H9 (cell line): ENCODE measurements at regions not wholly inside any gene's neighbourhood (a gene's known extent, or its start where the extent isn't known, plus 50 kb on each side); places are given as distances from the start of the nearest gene placed in this dataset.

Experiments used
- DNase-seq: peaks from one replicate; pipeline ENCODE4 v3.0.0-alpha.2; 2017
- H2AFZ ChIP-seq: one replicate; pipeline ENCODE4 v1.6.1; 2013; ENCODE audit warnings: mild to moderate bottlenecking, low read length, control low read depth, moderate library complexity
- H2AK5ac ChIP-seq: 2 replicates; pipeline ENCODE4 v1.6.1; 2013; ENCODE audit warnings: low read length, control low read depth, mixed read lengths; ENCODE audit not compliant: insufficient read length
- H2BK120ac ChIP-seq: one replicate; pipeline ENCODE4 v1.6.1; 2013; ENCODE audit warnings: low read depth, mild to moderate bottlenecking, low read length, control low read depth, inconsistent platforms; ENCODE audit not compliant: poor library complexity, severe bottlenecking
- H2BK12ac ChIP-seq: 2 replicates; pipeline ENCODE4 v1.6.1; 2013; ENCODE audit warnings: low read length, control low read depth, mixed read lengths, low read depth; ENCODE audit not compliant: insufficient read length
- H2BK15ac ChIP-seq: 2 replicates; pipeline ENCODE4 v1.6.1; 2013; ENCODE audit warnings: low read depth, low read length, control low read depth
- H2BK20ac ChIP-seq: one replicate; pipeline ENCODE4 v1.6.1; 2013; ENCODE audit warnings: low read depth, mild to moderate bottlenecking, low read length, control low read depth, inconsistent platforms; ENCODE audit not compliant: poor library complexity, severe bottlenecking
- H2BK5ac ChIP-seq: 2 replicates; pipeline ENCODE4 v1.6.1; 2013; ENCODE audit warnings: low read length, control low read depth, mixed read lengths; ENCODE audit not compliant: insufficient read length
- H3K14ac ChIP-seq: 2 replicates; pipeline ENCODE4 v1.6.1; 2013; ENCODE audit warnings: low read length, control low read depth; ENCODE audit not compliant: insufficient read depth
- H3K18ac ChIP-seq: 2 replicates; pipeline ENCODE4 v1.6.1; 2013; ENCODE audit warnings: low read depth, mild to moderate bottlenecking, mixed read lengths, low read length, control low read depth; ENCODE audit not compliant: insufficient read length
- H3K23ac ChIP-seq: 2 replicates; pipeline ENCODE4 v1.6.1; 2013; ENCODE audit warnings: low read length, control low read depth, mixed read lengths, low read depth; ENCODE audit not compliant: insufficient read length
- H3K23me2 ChIP-seq: 2 replicates; pipeline ENCODE4 v1.6.1; 2013; ENCODE audit warnings: low read depth, mild to moderate bottlenecking, mixed read lengths, low read length, control low read depth; ENCODE audit not compliant: insufficient read length, poor library complexity, severe bottlenecking
- H3K27ac ChIP-seq: 2 replicates; pipeline ENCODE4 v1.5.1; 2013; ENCODE audit warnings: low read length, control low read depth, mixed read lengths, low read depth; ENCODE audit not compliant: insufficient read length
- H3K27me3 ChIP-seq: 2 replicates; pipeline ENCODE4 v1.6.1; 2013; ENCODE audit warnings: low read length, control low read depth, inconsistent platforms; ENCODE audit not compliant: insufficient read depth
- H3K4ac ChIP-seq: 2 replicates; pipeline ENCODE4 v1.6.1; 2013; ENCODE audit warnings: low read depth, mild to moderate bottlenecking, control low read depth, inconsistent platforms, low read length, moderate library complexity
- H3K4me1 ChIP-seq: 2 replicates; pipeline ENCODE4 v1.6.1; 2013; ENCODE audit warnings: low read length, control low read depth, inconsistent platforms; ENCODE audit not compliant: insufficient read depth
- H3K4me2 ChIP-seq: 2 replicates; pipeline ENCODE4 v1.6.1; 2013; ENCODE audit warnings: low read length, control low read depth, mixed read lengths; ENCODE audit not compliant: insufficient read length, insufficient read depth
- H3K56ac ChIP-seq: 2 replicates; pipeline ENCODE4 v1.6.1; 2013; ENCODE audit warnings: low read depth, mild to moderate bottlenecking, mixed read lengths, low read length, control low read depth; ENCODE audit not compliant: insufficient read length
- H3K79me1 ChIP-seq: 2 replicates; pipeline ENCODE4 v1.6.1; 2013; ENCODE audit warnings: low read depth, mild to moderate bottlenecking, moderate library complexity, low read length, control low read depth, inconsistent platforms; ENCODE audit not compliant: insufficient read depth, poor library complexity, severe bottlenecking
- H3K79me2 ChIP-seq: 2 replicates; pipeline ENCODE4 v1.6.1; 2013; ENCODE audit warnings: low read length, control low read depth, inconsistent platforms; ENCODE audit not compliant: insufficient read depth
- H3K9ac ChIP-seq: 2 replicates; pipeline ENCODE4 v1.6.1; 2013; ENCODE audit warnings: low read length, control low read depth, mixed read lengths; ENCODE audit not compliant: insufficient read length; ENCODE audit errors: extremely low read depth
- H3K9me3 ChIP-seq: one replicate; pipeline ENCODE4 v1.6.1; 2013; ENCODE audit warnings: low read depth, low read length, inconsistent platforms; ENCODE audit not compliant: control insufficient read depth
- H3T11ph ChIP-seq: one replicate; pipeline ENCODE4 v1.6.1; 2013; ENCODE audit warnings: mild to moderate bottlenecking, low read length, control low read depth, inconsistent platforms
- H4K20me1 ChIP-seq: one replicate; pipeline ENCODE4 v1.6.1; 2013; ENCODE audit not compliant: control insufficient read depth, insufficient read length, insufficient read depth
- H4K5ac ChIP-seq: 2 replicates; pipeline ENCODE4 v1.6.1; 2013; ENCODE audit warnings: low read depth, mild to moderate bottlenecking, mixed read lengths, low read length, control low read depth; ENCODE audit not compliant: insufficient read length
- H4K8ac ChIP-seq: replicated peaks from 2 replicates; pipeline ENCODE4 v1.6.1; 2013; ENCODE audit warnings: low read length, control low read depth, mixed read lengths, low read depth; ENCODE audit not compliant: insufficient read length
- H4K91ac ChIP-seq: 2 replicates; pipeline ENCODE4 v1.6.1; 2013; ENCODE audit warnings: low read depth, mild to moderate bottlenecking, moderate library complexity, mixed read lengths, low read length, control low read depth; ENCODE audit not compliant: insufficient read length
- H3K27ac Mint-ChIP-seq, 3 experiments: 2 replicates in 2 of 3; 3 replicates in 1 of 3; pipeline ENCODE4 v1.8.0; 2020 to 2021; ENCODE audit warnings: mixed read lengths in 3 of 3, mild to moderate bottlenecking in 1 of 3, moderate library complexity in 1 of 3
- H3K27me3 Mint-ChIP-seq: 2 replicates; pipeline ENCODE4 v1.8.0; 2021; ENCODE audit warnings: low read depth, mild to moderate bottlenecking, moderate library complexity, mixed read lengths
- H3K36me3 Mint-ChIP-seq, 3 experiments: 2 replicates in 2 of 3; 3 replicates in 1 of 3; pipeline ENCODE4 v1.8.0; 2020 to 2021; ENCODE audit warnings: low read depth in 3 of 3, mixed read lengths in 3 of 3; ENCODE audit not compliant: insufficient read depth in 1 of 3
- H3K4me1 Mint-ChIP-seq, 2 experiments: 2 replicates each; pipeline ENCODE4 v1.8.0; 2020; ENCODE audit warnings: mixed read lengths in 2 of 2
- H3K4me3 Mint-ChIP-seq, 2 experiments: 2 replicates in 1 of 2; 3 replicates in 1 of 2; pipeline ENCODE4 v1.8.0; 2020 to 2021; ENCODE audit warnings: mild to moderate bottlenecking in 2 of 2, mixed read lengths in 2 of 2, moderate library complexity in 1 of 2
- H3K9me3 Mint-ChIP-seq, 2 experiments: 2 replicates in 1 of 2; 3 replicates in 1 of 2; pipeline ENCODE4 v1.8.0; 2020; ENCODE audit warnings: mild to moderate bottlenecking in 2 of 2, mixed read lengths in 2 of 2, moderate library complexity in 1 of 2
- WGBS: extraction: QIAGEN DNeasy Blood & Tissue Kit; methylation state at CpG from one replicate; pipeline ENCODE4 v1.1.7; 2013; ENCODE audit warnings: missing lambda C conversion rate, low lambda C conversion rate, mixed read lengths; ENCODE audit not compliant: insufficient read length; ENCODE audit errors: extremely low coverage; 5-methylcytosine and 5-hydroxymethylcytosine counted together
- TF ChIP-seq, protein P1 (sequence below): fragments of 200-600 bp; sonication (generic); conservative IDR thresholded peaks from 3 replicates; pipeline ENCODE4 v1.8.0; 2021; ENCODE audit warnings: antibody characterized with exemption, mild to moderate bottlenecking

DNA sequence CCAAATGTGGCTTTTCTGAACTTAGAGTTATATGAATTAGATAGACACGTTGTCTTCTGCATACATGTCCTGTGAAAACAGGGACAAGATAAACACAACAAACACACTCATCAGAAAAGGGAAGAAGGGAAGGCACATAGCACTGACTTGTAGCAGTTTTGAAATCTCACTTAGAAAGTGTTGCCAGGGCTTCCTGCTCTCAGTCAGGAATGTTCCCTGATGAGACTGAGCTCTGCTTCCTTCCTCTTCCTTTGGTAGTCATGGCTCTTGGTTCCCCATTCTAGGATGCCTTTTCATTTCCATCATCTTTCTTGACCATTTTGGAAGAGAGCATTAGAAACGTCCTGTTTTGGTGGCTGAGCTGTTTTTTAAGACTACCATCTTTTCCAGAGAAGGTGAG is 233.8 kb upstream of the LYZL1 start:
- Histone ChIP-seq H4K5ac (no peak overlapping the region), H3K9me3 (no peaks in the 10 kb centered on the region), H2AFZ (no peak overlapping the region), H2BK15ac (no peak overlapping the region), H3K56ac (no peak overlapping the region), H3K23ac (no peak overlapping the region), H2AK5ac (no peak overlapping the region), H3K4me1 (peaks cover 5% of the 10 kb centered on the region; the same call in 1 of the 2 replicates), H4K91ac (no peak overlapping the region), H3K4me2 (no peak overlapping the region), H2BK20ac (no peak overlapping the region), H3T11ph (no peak overlapping the region), H2BK5ac (no peak overlapping the region), H3K4ac (no peak overlapping the region), H3K27me3 (no peaks in the 10 kb centered on the region), H3K23me2 (no peaks in the 10 kb centered on the region), H4K20me1 (no peaks in the 10 kb centered on the region), H3K14ac (no peak overlapping the region), H2BK120ac (no peak overlapping the region), H4K8ac (no peak overlapping the region), H3K18ac (no peak overlapping the region), H3K79me2 (no peaks in the 10 kb centered on the region), H3K9ac (no peak overlapping the region), H3K27ac (no peak overlapping the region), H3K79me1 (no peaks in the 10 kb centered on the region), H2BK12ac (no peak overlapping the region)
- TF ChIP-seq, protein P1, sequence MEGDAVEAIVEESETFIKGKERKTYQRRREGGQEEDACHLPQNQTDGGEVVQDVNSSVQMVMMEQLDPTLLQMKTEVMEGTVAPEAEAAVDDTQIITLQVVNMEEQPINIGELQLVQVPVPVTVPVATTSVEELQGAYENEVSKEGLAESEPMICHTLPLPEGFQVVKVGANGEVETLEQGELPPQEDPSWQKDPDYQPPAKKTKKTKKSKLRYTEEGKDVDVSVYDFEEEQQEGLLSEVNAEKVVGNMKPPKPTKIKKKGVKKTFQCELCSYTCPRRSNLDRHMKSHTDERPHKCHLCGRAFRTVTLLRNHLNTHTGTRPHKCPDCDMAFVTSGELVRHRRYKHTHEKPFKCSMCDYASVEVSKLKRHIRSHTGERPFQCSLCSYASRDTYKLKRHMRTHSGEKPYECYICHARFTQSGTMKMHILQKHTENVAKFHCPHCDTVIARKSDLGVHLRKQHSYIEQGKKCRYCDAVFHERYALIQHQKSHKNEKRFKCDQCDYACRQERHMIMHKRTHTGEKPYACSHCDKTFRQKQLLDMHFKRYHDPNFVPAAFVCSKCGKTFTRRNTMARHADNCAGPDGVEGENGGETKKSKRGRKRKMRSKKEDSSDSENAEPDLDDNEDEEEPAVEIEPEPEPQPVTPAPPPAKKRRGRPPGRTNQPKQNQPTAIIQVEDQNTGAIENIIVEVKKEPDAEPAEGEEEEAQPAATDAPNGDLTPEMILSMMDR: no peak
- no peaks in the 10 kb centered on the region; a peak in 1 of 5 replicates for H3K9me3 Mint-ChIP-seq
- H3K27me3 Mint-ChIP-seq: peaks cover 2% of the 10 kb centered on the region; the same call in 1 of the 2 replicates
- H3K4me1 Mint-ChIP-seq: peaks cover 24 to 28% of the 10 kb centered on the region in 2 experiments
- no peaks in the 10 kb centered on the region for H3K36me3 Mint-ChIP-seq
- no peak overlapping the region for H3K27ac Mint-ChIP-seq
- DNase-seq: no peak
- no peak overlapping the region for H3K4me3 Mint-ChIP-seq
- no CpG with 5 or more reads among the region's 2 CpGs for WGBS
